CD8-positive, alpha-beta memory T cell (primary cell): ENCODE measurements at regions not wholly inside any gene's neighbourhood (a gene's known extent, or its start where the extent isn't known, plus 50 kb on each side); places are given as distances from the start of the nearest gene placed in this dataset.

ENCODE experiments used
- CTCF ChIA-PET: fragments of 350-600 bp; sonication (Branson Sonifier 250); formaldehyde crosslinking; loops from one replicate; lab custom pipeline; 2021; ENCODE audit warnings: antibody characterized with exemption; lab: Charles Lee
- POLR2A ChIA-PET: fragments of 350-600 bp; sonication (Branson Sonifier 250); formaldehyde crosslinking; loops from one replicate; lab custom pipeline; 2021; ENCODE audit warnings: antibody characterized with exemption; lab: Charles Lee
- DNase-seq, 5 donors: peaks; one replicate each; pipeline versions ENCODE4 v3.0.0 to v3.0.0-alpha.2; 2020 to 2022; ENCODE audit warnings: mixed read lengths in 1 of 5
- H3K27ac ChIP-seq: one replicate; pipeline ENCODE4 v1.7.0; 2013; ENCODE audit warnings: low read depth, mild to moderate bottlenecking, low read length, moderate library complexity
- H3K27me3 ChIP-seq: 2 replicates; pipeline ENCODE4 v1.7.0; 2013; ENCODE audit warnings: low read length, mild to moderate bottlenecking; ENCODE audit not compliant: insufficient read depth, poor library complexity, severe bottlenecking
- H3K36me3 ChIP-seq: 2 replicates; pipeline ENCODE4 v1.7.0; 2013; ENCODE audit warnings: mild to moderate bottlenecking, low read length, moderate library complexity; ENCODE audit not compliant: insufficient read depth
- H3K4me1 ChIP-seq: 2 replicates; pipeline ENCODE4 v1.7.0; 2013; ENCODE audit warnings: mild to moderate bottlenecking, low read length, moderate library complexity; ENCODE audit not compliant: insufficient read depth
- H3K4me3 ChIP-seq: 2 replicates; pipeline ENCODE4 v1.7.0; 2013; ENCODE audit warnings: mild to moderate bottlenecking, low read length
- H3K9me3 ChIP-seq: 2 replicates; pipeline ENCODE4 v1.7.0; 2013; ENCODE audit warnings: mild to moderate bottlenecking, low read length
- H3K27ac Mint-ChIP-seq, 8 donors: one replicate each; pipeline ENCODE4 v1.8.0; 2020 to 2021; ENCODE audit warnings: mixed read lengths in 8 of 8, mild to moderate bottlenecking in 6 of 8, inconsistent platforms in 3 of 8, moderate library complexity in 3 of 8
- H3K27me3 Mint-ChIP-seq, 2 donors: one replicate each; pipeline ENCODE4 v1.8.0; 2020 to 2021; ENCODE audit warnings: mixed read lengths in 2 of 2, mild to moderate bottlenecking in 1 of 2, moderate library complexity in 1 of 2
- H3K36me3 Mint-ChIP-seq, 3 donors: one replicate each; pipeline ENCODE4 v1.8.0; 2020 to 2021; ENCODE audit warnings: mixed read lengths in 3 of 3, inconsistent platforms in 1 of 3, mild to moderate bottlenecking in 1 of 3
- H3K4me1 Mint-ChIP-seq, 3 donors: one replicate each; pipeline ENCODE4 v1.8.0; 2020 to 2021; ENCODE audit warnings: mixed read lengths in 3 of 3, inconsistent platforms in 1 of 3, mild to moderate bottlenecking in 1 of 3
- H3K4me3 Mint-ChIP-seq, 7 donors: one replicate each; pipeline ENCODE4 v1.8.0; 2020 to 2021; ENCODE audit warnings: mixed read lengths in 7 of 7, mild to moderate bottlenecking in 6 of 7, moderate library complexity in 4 of 7, inconsistent platforms in 2 of 7
- H3K9me3 Mint-ChIP-seq, 5 donors: one replicate each; pipeline ENCODE4 v1.8.0; 2020 to 2022; ENCODE audit warnings: mixed read lengths in 5 of 5, mild to moderate bottlenecking in 3 of 5, moderate library complexity in 2 of 5, inconsistent platforms in 1 of 5

GRCh38 chr11:81476345-81476744 is 1257.3 kb downstream of the FAM181B start:
- no peaks in the 10 kb centered on the region for H3K4me1 Mint-ChIP-seq
- no peaks in the 10 kb centered on the region for H3K9me3 ChIP-seq
- no peaks in the 10 kb centered on the region for H3K36me3 ChIP-seq
- peaks cover 0 to 1% of the 10 kb centered on the region in 2 donors for H3K27me3 Mint-ChIP-seq
- H3K27me3 ChIP-seq, result no peaks in the 10 kb centered on the region
- no peaks in the 10 kb centered on the region for H3K36me3 Mint-ChIP-seq
- H3K27ac Mint-ChIP-seq, result no peak overlapping the region
- no peak for DNase-seq
- H3K4me1 ChIP-seq, result no peaks in the 10 kb centered on the region
- peaks cover 0 to 4% (median 0%) of the 10 kb centered on the region in 5 donors for H3K9me3 Mint-ChIP-seq
- CTCF ChIA-PET, result no interaction called here
- POLR2A ChIA-PET, result no interaction called here
- no peak overlapping the region for H3K4me3 ChIP-seq
- no peak overlapping the region for H3K27ac ChIP-seq
- H3K4me3 Mint-ChIP-seq, result no peak overlapping the region

- no peaks in the 10 kb centered on the region for H3K36me3 Mint-ChIP-seq
- Histone ChIP-seq H3K4me1 (no peaks in the 10 kb centered on the region), H3K9me3 (no peaks in the 10 kb centered on the region), H3K27me3 (no peaks in the 10 kb centered on the region), H3K36me3 (no peaks in the 10 kb centered on the region), H3K4me3 (no peak overlapping the region), H3K27ac (no peak overlapping the region)
- no peaks in the 10 kb centered on the region for H3K27me3 Mint-ChIP-seq
- no peak overlapping the region for H3K27ac Mint-ChIP-seq
- no peak for DNase-seq
- no peaks in the 10 kb centered on the region for H3K4me1 Mint-ChIP-seq
- POLR2A ChIA-PET, result no interaction called here
- no peak overlapping the region for H3K4me3 Mint-ChIP-seq
- CTCF ChIA-PET, result no interaction called here
- H3K9me3 Mint-ChIP-seq, result peaks cover 2 to 11% (median 8%) of the 10 kb centered on the region in 5 donors
These were observed 1261.0 kb downstream of the FAM181B start for GRCh38 chr11:81472646-81473045.

- Mint-ChIP-seq H3K4me1 (no peaks in the 10 kb centered on the region), H3K27ac (no peak overlapping the region), H3K4me3 (no peak overlapping the region), H3K9me3 (peaks cover 3 to 16% (median 7%) of the 10 kb centered on the region in 5 donors), H3K36me3 (no peaks in the 10 kb centered on the region), H3K27me3 (no peaks in the 10 kb centered on the region)
- no peak for DNase-seq
- Histone ChIP-seq H3K27ac (no peak overlapping the region), H3K27me3 (no peaks in the 10 kb centered on the region), H3K4me3 (no peak overlapping the region), H3K9me3 (no peaks in the 10 kb centered on the region), H3K4me1 (no peaks in the 10 kb centered on the region), H3K36me3 (no peaks in the 10 kb centered on the region)
- POLR2A ChIA-PET, result no interaction called here
- CTCF ChIA-PET, result no interaction called here
These were observed 1263.2 kb downstream of the FAM181B start for GRCh38 chr11:81470446-81470845.

GRCh38 chr11:81459766-81460306 is 1273.8 kb downstream of the FAM181B start:
- DNase-seq, result no peak
- Mint-ChIP-seq H3K36me3 (no peaks in the 10 kb centered on the region), H3K4me3 (no peak overlapping the region), H3K9me3 (peaks cover 0 to 10% (median 0%) of the 10 kb centered on the region in 5 donors), H3K27me3 (peaks cover 0 to 1% of the 10 kb centered on the region in 2 donors), H3K4me1 (no peaks in the 10 kb centered on the region), H3K27ac (no peak overlapping the region)
- Histone ChIP-seq H3K27ac (no peak overlapping the region), H3K4me1 (no peaks in the 10 kb centered on the region), H3K27me3 (no peaks in the 10 kb centered on the region), H3K36me3 (no peaks in the 10 kb centered on the region), H3K4me3 (no peak overlapping the region), H3K9me3 (no peaks in the 10 kb centered on the region)
- ChIA-PET POLR2A (no interaction called here), CTCF (no interaction called here)

GRCh38 chr11:81449588-81450156 is 1284.0 kb downstream of the FAM181B start:
- ChIA-PET POLR2A (no interaction called here), CTCF (no interaction called here)
- Histone ChIP-seq H3K36me3 (no peaks in the 10 kb centered on the region), H3K9me3 (no peaks in the 10 kb centered on the region), H3K27me3 (no peaks in the 10 kb centered on the region), H3K4me1 (no peaks in the 10 kb centered on the region), H3K27ac (no peak overlapping the region), H3K4me3 (no peak overlapping the region)
- H3K36me3 Mint-ChIP-seq, result no peaks in the 10 kb centered on the region
- H3K9me3 Mint-ChIP-seq, result peaks cover 3 to 15% (median 8%) of the 10 kb centered on the region in 5 donors
- no peaks in the 10 kb centered on the region for H3K4me1 Mint-ChIP-seq
- no peaks in the 10 kb centered on the region for H3K27me3 Mint-ChIP-seq
- H3K27ac Mint-ChIP-seq, result no peak overlapping the region
- no peak for DNase-seq
- no peak overlapping the region for H3K4me3 Mint-ChIP-seq

- CTCF ChIA-PET, result no interaction called here
- Histone ChIP-seq H3K9me3 (no peaks in the 10 kb centered on the region), H3K4me3 (no peak overlapping the region), H3K27me3 (no peaks in the 10 kb centered on the region), H3K4me1 (no peaks in the 10 kb centered on the region), H3K36me3 (no peaks in the 10 kb centered on the region), H3K27ac (no peak overlapping the region)
- Mint-ChIP-seq H3K27me3 (no peaks in the 10 kb centered on the region), H3K27ac (no peak overlapping the region), H3K4me1 (no peaks in the 10 kb centered on the region), H3K36me3 (no peaks in the 10 kb centered on the region), H3K9me3 (peaks cover 0 to 30% (median 6%) of the 10 kb centered on the region in 5 donors), H3K4me3 (no peak overlapping the region)
- POLR2A ChIA-PET, result no interaction called here
- no peak for DNase-seq
These were observed 1289.4 kb downstream of the FAM181B start for GRCh38 chr11:81444297-81444696.

- Histone ChIP-seq H3K9me3 (no peaks in the 10 kb centered on the region), H3K27ac (no peak overlapping the region), H3K4me1 (no peaks in the 10 kb centered on the region), H3K27me3 (no peaks in the 10 kb centered on the region), H3K36me3 (no peaks in the 10 kb centered on the region), H3K4me3 (no peak overlapping the region)
- ChIA-PET CTCF (no interaction called here), POLR2A (no interaction called here)
- Mint-ChIP-seq H3K4me1 (no peaks in the 10 kb centered on the region), H3K27me3 (no peaks in the 10 kb centered on the region), H3K36me3 (no peaks in the 10 kb centered on the region), H3K9me3 (peaks cover 0 to 7% (median 4%) of the 10 kb centered on the region in 5 donors), H3K27ac (no peak overlapping the region), H3K4me3 (no peak overlapping the region)
- DNase-seq, result no peak
These were observed 1301.3 kb downstream of the FAM181B start for GRCh38 chr11:81432333-81432732.

GRCh38 chr11:81424822-81425221 is 1308.8 kb downstream of the FAM181B start:
- H3K27ac Mint-ChIP-seq, result no peak overlapping the region
- Histone ChIP-seq H3K27me3 (no peaks in the 10 kb centered on the region), H3K36me3 (no peaks in the 10 kb centered on the region), H3K4me3 (no peak overlapping the region), H3K27ac (no peak overlapping the region), H3K9me3 (no peaks in the 10 kb centered on the region), H3K4me1 (no peaks in the 10 kb centered on the region)
- no peaks in the 10 kb centered on the region for H3K4me1 Mint-ChIP-seq
- CTCF ChIA-PET, result no interaction called here
- no peaks in the 10 kb centered on the region for H3K27me3 Mint-ChIP-seq
- H3K9me3 Mint-ChIP-seq, result peaks cover 0 to 7% (median 2%) of the 10 kb centered on the region in 5 donors
- no peaks in the 10 kb centered on the region for H3K36me3 Mint-ChIP-seq
- DNase-seq, result no peak
- POLR2A ChIA-PET, result no interaction called here
- no peak overlapping the region for H3K4me3 Mint-ChIP-seq
